DMS53 (cell line): ENCODE measurements at regions not wholly inside any gene's neighbourhood (a gene's known extent, or its start where the extent isn't known, plus 50 kb on each side); places are given as distances from the start of the nearest gene placed in this dataset.

Experiments used
- DNase-seq: peaks from one replicate; lab custom pipeline; 2025; lab: John Stamatoyannopoulos, UW

DNA sequence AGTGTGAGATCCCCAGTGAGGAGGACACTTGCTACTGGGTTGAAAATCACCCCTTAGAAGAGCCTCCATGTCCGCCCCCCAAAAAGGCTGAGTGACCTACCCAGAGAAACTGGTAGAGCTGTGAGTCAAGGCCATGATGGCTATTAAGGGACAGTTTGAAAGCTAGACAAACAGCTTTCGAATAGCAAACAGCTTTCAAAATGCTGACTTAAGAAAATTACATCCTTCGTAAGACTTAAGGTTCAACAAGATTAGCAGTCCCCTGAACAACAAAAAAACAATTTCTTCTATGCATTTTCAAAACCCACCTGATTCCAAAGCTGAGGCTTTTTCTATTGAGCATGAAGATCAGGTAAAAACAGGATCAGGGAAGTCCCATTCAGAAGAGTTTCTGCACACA is 269.7 kb upstream of the SOX2 start:
- DNase-seq = no peak

DNA sequence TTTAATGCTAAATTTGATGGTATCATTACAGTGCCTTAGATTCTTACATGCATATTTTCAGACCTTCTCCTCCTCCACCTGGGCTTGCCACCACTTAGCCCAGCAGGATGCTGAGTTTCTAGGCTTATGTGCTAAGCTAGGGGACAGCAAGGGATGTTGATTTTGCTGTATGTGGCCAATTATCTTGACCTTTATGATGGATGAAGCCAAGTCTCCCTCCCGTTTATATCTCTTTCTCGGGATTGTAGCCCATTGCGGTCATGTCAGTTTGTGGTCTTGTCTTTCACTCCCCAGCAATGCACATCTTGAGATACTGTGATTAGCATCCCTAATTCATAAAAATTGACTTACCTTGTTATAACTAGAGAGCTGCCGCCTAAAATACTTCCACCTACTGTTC is 278.7 kb upstream of the SOX2 start:
- no peak for DNase-seq

- DNase-seq = no peak
These were observed 280.0 kb upstream of the SOX2 start for GRCh38 chr3:181431748-181432147.

DNA sequence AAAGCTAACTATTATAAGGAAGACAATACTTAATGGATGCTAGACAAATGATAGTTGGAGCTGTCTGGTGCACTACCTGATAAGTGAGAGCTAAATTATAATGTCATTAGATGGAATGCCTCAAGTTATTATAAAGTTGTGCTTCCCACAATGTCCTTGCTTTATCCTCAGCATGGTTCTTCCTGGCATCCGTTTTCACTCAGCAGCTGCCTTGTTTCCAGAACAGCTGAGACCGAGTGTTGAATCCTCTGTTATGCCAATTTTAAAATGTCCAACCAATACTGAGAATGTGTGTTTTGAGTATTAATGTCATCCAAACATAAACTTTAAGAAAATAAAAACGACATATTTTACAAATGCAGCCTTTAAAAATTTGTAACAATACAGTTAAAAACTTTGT is 286.7 kb upstream of the SOX2 start:
- DNase-seq = no peak

- no peak for DNase-seq
These were observed 293.5 kb upstream of the SOX2 start for GRCh38 chr3:181418233-181418632.

DNA sequence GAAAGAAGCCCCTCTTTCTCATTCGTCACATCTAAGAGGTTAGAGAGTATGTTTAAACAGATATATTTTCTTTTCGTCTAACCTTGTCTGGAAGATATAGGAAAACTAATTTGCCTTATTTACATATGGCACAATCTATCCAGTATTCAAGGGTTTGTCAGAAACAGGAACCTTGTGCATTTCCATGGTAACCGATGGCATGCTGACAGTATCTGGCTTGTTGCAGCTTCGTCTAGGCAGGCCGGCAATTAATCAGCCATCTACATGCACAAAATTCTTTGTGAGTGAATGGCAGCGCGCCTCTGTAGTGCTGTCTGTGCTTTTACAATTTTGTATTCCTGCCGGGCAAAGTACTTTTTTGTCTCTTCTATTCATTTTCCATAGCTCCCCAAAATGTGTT is 294.0 kb upstream of the SOX2 start:
- DNase-seq = no peak

GRCh38 chr3:181410870-181411269 is 300.9 kb upstream of the SOX2 start:
- DNase-seq = no peak

- no peak for DNase-seq
These were observed 307.7 kb upstream of the SOX2 start for GRCh38 chr3:181403876-181404660.

- no peak for DNase-seq
These were observed 309.4 kb upstream of the SOX2 start for GRCh38 chr3:181402347-181402746.

DNA sequence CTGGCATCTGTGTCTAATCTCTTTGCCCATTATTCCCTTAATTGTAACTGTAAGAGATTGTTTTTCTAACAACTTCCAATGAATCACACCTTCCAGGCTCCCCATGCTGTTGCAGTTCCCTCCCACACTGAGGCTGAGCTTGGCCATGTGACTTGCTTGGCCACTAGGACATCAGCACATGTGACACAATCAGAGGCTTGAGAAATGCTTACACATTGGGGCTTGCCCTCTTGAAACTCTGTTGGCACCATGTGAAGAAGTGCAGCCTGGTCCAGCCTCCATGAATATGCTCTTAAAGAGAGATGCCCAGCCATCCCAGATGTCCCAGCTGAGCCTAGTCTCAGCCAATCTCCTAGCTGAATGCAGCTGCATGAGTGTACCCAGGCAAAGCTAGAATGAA is 326.8 kb upstream of the SOX2 start:
- no peak for DNase-seq

- no peak for DNase-seq
These were observed 328.0 kb upstream of the SOX2 start for GRCh38 chr3:181383760-181384159.

GRCh38 chr3:181383201-181383600 is 328.5 kb upstream of the SOX2 start:
- no peak for DNase-seq

DNA sequence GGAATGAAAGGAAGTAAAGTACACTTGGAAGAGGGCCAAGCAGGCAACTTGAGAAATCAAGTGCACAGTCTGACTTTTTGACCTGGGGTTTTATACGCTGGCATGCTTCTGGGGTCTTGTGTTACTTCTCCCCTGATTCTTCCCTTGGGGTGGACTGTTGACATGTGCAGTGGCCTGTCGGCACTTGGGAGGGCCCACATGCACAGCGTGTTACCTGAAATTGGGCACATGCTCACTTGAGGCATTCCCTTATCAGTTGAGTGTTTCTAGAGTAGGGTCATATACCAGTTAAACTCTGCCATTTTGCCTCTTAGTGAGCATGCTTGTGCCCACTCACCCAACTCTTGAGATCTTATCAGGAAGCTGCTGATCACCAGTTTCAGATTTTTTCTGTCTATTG is 329.1 kb upstream of the SOX2 start:
- DNase-seq = no peak

DNA sequence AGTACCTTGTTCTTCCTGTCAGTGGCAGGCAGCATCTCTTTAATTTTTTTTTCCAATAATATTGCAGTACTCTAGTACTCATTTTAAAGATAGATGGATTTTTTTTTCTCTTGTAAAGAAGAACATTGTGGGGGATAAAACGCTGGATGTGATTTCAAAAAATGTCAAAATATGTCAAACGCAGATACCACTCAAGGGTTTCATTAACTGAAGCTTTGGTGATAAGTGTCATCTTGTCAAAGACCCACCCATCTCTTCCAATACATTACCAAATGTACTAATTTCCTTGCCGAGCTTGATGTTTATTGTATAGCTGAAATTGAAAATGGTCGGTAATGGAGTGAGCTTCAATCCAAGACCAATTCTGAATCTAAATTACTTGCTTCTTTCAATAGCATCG is 332.4 kb upstream of the SOX2 start:
- DNase-seq = no peak

DNA sequence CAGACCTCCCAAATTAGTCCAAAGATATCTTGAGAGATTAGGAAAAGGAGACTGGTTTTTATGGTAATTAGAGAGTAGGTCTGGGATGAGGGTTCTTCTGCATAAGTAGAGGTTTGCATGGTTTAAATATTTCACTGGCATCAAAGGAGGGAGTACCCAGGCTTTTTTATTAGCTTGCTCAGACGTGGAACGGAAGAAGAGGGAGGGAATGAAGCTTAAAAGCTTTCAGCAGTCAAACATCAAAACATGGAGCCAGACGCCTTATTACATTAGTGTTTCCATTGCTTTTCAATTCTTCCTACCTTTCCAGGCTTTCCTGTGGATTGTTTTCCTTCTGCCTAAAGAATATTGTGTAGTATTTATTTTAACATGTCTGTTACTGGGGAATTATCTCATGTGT is 342.1 kb upstream of the SOX2 start:
- DNase-seq = no peak

GRCh38 chr3:181363231-181363630 is 348.5 kb upstream of the SOX2 start:
- DNase-seq = no peak

- DNase-seq = no peak
These were observed 349.3 kb upstream of the SOX2 start for GRCh38 chr3:181362378-181362777.

GRCh38 chr3:181358562-181358961 is 353.2 kb upstream of the SOX2 start:
- no peak for DNase-seq

GRCh38 chr3:181358060-181358459 is 353.7 kb upstream of the SOX2 start:
- peak; percentile 2 for DNase-seq

GRCh38 chr3:181354140-181354539 is 357.6 kb upstream of the SOX2 start:
- DNase-seq = no peak

DNA sequence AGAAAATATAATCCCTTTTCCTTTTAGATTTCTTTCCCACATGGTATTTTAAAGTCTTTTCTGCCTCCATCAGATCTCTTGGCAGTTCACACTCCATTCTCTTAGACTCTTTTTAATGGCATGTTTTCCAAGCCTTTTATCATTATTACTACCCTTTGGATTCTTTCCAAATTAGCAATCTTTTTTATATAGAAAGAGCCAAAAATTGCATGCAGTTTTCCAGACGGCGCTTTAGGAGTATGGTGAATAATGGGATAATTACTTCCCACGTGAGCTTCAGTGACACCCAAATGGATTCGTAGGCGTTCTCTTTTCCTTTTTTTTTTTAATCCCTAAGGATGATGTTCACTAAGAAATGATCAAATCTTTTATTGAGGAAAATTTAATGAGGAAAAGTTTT is 354.8 kb upstream of the DNAJC19 start:
- DNase-seq = no peak

DNA sequence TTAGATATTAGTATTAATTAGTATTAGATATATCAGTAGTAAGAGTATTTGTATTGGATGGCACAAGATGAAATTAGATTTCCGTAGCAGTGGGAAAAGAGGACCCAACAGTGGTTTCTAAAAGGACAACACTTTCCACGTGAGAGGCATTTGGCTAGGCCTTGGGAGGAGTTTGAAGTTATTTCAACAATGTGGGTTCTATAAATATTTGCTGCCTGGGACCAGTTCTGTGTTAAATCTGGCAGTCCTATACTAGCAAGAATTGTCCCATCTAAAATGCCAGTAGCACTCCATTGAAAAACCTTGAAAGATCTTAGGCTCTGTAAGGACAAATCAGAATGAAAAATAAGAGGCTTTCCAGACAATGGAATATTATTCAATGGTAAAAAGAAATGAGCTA is 347.1 kb upstream of the DNAJC19 start:
- DNase-seq = no peak

DNA sequence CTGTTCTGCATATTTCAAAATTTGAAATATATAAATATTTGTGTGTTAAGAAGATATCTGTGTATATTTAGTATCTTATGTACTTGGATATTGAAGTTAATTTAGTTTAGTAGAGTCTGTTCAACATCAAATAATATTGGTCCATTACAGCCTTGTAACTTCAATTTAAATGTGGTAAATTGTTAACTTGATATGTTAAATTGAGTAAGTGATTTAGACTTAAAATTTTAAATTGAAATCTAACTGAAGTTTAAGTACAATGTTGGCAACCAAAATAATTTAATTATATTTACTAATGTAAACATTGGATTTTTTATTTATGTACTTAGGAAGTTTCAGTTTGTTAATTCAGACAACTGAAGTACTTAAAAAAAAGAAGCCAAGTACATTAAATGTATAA is 343.9 kb upstream of the DNAJC19 start:
- DNase-seq = no peak

DNA sequence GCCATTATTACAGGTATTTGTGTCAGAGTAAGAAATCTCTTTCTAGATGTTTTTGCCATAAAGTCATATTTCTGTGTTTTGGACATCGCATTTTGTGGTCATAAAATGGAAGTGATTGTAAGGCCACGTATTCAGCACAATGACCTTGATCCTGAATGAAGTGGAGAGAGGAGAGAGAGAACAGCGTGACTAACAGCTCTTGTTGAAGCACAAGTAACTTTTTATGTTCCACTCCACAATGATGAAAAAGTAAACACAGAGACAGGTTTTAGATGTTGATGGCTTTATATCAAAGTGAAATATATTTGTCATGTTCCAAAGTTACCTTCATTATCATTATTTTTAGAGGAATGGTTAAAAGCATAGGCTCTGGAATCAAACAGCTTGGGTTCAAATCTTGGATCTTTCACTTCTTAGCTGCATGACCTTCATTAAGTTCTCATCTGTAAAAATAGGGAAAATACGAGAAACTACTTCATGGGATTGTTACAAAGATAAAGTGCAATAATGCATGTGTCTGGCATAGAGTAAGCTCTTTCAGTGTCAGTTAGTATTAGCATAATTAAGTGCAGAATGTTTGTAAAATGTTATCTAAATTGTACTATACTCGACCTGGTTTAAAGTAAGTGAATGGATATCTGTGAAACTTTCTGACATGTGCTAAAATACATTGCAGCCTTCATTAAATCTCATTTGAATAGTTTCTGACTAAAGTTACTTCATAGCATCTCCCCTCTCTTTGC is 341.5 kb upstream of the DNAJC19 start:
- DNase-seq = peak; percentile 43
